Stimulated activated naive CD8-positive, alpha-beta T cell treated with anti-CD3 and anti-CD28 coated beads, Interleukin-15, Interleukin-2, amounts not matched to agents 100 ng/mL and 50 ng/mL, for 24 hours (primary cell): ENCODE measurements at regions not wholly inside any gene's neighbourhood (a gene's known extent, or its start where the extent isn't known, plus 50 kb on each side); places are given as distances from the start of the nearest gene placed in this dataset.

Experiments used
- H3K27ac Mint-ChIP-seq: one replicate; pipeline ENCODE4 v1.8.0; 2021; ENCODE audit warnings: mild to moderate bottlenecking, mixed read lengths
- H3K27me3 Mint-ChIP-seq: one replicate; pipeline ENCODE4 v1.8.0; 2021; ENCODE audit warnings: mixed read lengths
- H3K36me3 Mint-ChIP-seq: one replicate; pipeline ENCODE4 v1.8.0; 2021; ENCODE audit warnings: low read depth, mixed read lengths
- H3K4me1 Mint-ChIP-seq: one replicate; pipeline ENCODE4 v1.8.0; 2021; ENCODE audit warnings: low read depth, mixed read lengths
- H3K4me3 Mint-ChIP-seq: one replicate; pipeline ENCODE4 v1.8.0; 2021; ENCODE audit warnings: mild to moderate bottlenecking, mixed read lengths
- H3K9me3 Mint-ChIP-seq: one replicate; pipeline ENCODE4 v1.8.0; 2021; ENCODE audit warnings: mixed read lengths

DNA sequence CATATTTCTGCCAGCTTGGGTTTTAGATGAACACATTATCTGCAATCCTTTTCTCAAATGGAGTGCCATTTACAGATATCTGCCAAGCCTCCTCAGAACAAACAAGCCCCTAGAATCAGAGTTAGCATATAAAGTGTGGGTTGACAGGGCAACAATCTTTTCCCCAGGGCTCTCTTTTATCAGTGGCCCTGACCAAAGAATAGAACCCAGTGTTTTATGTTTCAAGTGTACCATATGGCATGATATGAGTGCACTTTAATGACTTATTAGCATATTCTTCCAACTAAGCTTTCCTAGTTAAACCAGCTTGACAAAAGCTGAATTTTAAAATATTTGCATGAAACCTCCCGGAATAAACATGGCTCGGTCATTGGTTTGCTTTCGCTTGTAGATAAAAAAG, 57.3 kb downstream of the EVX1 start:
- no peak overlapping the region for H3K27ac Mint-ChIP-seq
- no peaks in the 10 kb centered on the region for H3K36me3 Mint-ChIP-seq
- H3K9me3 Mint-ChIP-seq, result no peaks in the 10 kb centered on the region
- no peaks in the 10 kb centered on the region for H3K4me1 Mint-ChIP-seq
- H3K4me3 Mint-ChIP-seq, result no peak overlapping the region
- peaks cover 32% of the 10 kb centered on the region for H3K27me3 Mint-ChIP-seq

DNA sequence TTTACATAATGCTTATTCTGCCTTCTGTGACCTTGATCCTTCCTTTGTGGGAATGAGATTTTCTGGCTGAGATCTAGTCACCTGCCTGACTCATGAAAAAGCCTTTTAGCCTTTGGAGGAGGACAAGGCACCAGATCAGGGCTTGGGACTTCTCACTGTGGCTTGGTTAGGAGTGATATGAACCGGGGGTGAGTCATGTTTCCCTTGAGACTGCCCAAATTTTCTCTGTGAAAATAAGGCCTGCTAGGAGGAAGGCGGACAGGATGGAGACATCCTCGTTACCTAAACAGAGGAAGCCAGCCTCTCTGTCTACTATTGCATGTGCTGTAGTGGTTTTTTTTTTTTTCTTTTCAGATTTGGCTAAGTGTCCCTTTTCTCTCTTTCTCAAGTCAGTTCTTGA, 57.8 kb downstream of the EVX1 start:
- Mint-ChIP-seq H3K4me1 (no peaks in the 10 kb centered on the region), H3K27me3 (peaks cover 26% of the 10 kb centered on the region), H3K9me3 (no peaks in the 10 kb centered on the region), H3K4me3 (no peak overlapping the region), H3K36me3 (no peaks in the 10 kb centered on the region), H3K27ac (no peak overlapping the region)

- Mint-ChIP-seq H3K27me3 (peaks cover 17% of the 10 kb centered on the region), H3K27ac (no peak overlapping the region), H3K4me1 (no peaks in the 10 kb centered on the region), H3K4me3 (no peak overlapping the region), H3K9me3 (no peaks in the 10 kb centered on the region), H3K36me3 (no peaks in the 10 kb centered on the region)
Observed at GRCh38 chr7:27302590-27302989, 60.0 kb downstream of the EVX1 start.

DNA sequence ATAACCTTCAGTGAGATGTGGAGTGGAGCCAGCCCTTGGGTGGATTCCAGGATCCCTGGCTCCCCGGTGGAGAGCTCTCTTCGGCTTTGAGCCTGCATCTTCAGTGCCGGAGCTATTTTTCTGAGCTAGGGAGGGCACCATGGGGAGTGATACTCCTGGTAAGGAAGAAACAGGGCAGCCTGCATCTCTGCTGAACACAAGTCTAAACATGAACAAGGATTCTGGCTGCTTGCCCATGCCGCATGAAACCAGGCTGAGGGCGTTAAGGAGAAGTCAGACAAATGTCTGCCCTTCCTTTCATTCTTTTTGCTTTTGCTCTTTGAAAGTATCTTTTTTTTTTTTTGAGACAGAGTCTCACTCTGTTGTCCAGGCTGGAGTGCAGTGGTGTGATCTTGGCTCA, 60.4 kb downstream of the EVX1 start:
- H3K4me3 Mint-ChIP-seq, result no peak overlapping the region
- H3K9me3 Mint-ChIP-seq, result no peaks in the 10 kb centered on the region
- peaks cover 14% of the 10 kb centered on the region for H3K27me3 Mint-ChIP-seq
- no peaks in the 10 kb centered on the region for H3K36me3 Mint-ChIP-seq
- no peaks in the 10 kb centered on the region for H3K4me1 Mint-ChIP-seq
- H3K27ac Mint-ChIP-seq, result no peak overlapping the region

DNA sequence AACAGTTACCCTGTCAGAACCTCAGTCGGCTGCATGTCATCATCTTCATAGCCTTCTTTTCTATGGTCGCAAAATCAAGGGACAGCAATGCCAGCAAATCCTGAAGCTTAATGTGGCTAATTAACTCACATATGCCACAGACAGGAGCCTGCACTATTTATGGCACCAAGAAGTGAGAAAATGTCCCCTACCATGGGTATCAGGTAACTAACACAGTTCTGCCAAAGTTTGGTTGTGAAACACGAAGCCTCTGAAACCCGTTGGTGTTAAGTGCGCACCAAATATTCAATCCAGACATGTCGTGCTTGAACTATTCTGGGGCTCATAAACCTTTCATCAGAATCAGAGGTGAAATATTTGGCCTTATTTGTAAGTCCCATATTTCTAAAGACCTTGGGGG, 63.3 kb downstream of the EVX1 start:
- H3K4me3 Mint-ChIP-seq, result no peak overlapping the region
- peaks cover 8% of the 10 kb centered on the region for H3K27me3 Mint-ChIP-seq
- H3K36me3 Mint-ChIP-seq, result no peaks in the 10 kb centered on the region
- no peak overlapping the region for H3K27ac Mint-ChIP-seq
- no peaks in the 10 kb centered on the region for H3K4me1 Mint-ChIP-seq
- no peaks in the 10 kb centered on the region for H3K9me3 Mint-ChIP-seq

DNA sequence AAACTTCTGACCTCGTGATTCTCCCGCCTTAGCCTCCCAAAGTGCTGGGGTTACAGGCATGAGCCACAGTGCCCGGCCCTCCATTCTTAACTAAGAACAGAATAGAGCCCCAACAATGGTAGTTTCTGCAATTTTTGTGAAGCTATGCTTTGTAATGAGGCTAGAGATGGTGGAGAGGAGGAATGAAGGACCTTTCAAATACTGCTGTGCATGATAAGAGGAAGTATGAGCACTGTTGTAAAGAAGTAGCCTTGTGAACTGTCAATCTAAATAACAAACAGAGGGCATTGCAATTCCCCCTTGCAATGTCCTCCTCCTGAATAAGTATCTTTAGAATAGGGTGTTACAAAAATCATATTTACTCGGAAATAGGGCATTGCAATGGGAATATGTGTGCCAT, 70.2 kb downstream of the EVX1 start:
- H3K27me3 Mint-ChIP-seq, result peaks cover 25% of the 10 kb centered on the region
- H3K4me1 Mint-ChIP-seq, result no peaks in the 10 kb centered on the region
- no peaks in the 10 kb centered on the region for H3K36me3 Mint-ChIP-seq
- H3K27ac Mint-ChIP-seq, result no peak overlapping the region
- H3K4me3 Mint-ChIP-seq, result no peak overlapping the region
- no peaks in the 10 kb centered on the region for H3K9me3 Mint-ChIP-seq

DNA sequence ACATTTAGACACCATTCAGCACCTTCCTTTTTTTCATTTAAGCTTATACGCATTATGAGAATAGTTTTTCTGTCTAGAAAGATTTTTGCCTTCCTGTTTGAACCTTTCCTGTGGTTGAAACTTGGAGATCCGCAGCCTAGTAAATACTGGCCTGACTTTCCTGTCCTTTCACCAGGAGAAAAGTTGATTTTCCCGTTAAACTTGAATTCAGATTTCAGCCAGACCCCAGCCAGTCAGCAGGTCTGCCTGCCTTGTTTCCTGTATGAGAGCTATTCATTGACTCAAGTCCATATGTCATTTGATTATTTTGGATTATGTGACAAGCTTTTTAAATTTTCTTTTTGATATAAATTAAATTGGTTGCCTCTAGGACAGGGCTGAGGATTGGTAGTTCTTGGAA, 71.5 kb downstream of the EVX1 start:
- Mint-ChIP-seq H3K36me3 (no peaks in the 10 kb centered on the region), H3K27ac (no peak overlapping the region), H3K9me3 (peaks cover 2% of the 10 kb centered on the region), H3K4me1 (no peaks in the 10 kb centered on the region), H3K27me3 (peaks cover 29% of the 10 kb centered on the region), H3K4me3 (no peak overlapping the region)

DNA sequence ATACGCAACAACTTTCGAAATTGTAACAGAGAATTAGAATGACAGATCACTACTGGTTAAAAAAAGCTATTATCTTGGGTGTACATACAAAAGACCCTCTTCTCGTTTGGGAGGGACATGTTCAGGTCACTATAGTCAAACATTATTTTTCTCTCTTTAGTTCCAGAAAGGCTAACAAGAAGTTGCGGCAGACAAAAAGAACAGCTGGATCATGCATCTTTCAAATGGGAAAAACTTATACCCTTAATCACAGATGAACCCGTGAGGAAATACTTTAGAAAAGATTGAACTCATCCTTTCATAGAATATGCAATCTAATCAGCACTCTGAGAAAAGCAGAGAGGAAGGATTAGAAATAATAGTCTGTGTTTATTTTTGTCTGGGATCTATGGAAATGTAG, 72.5 kb downstream of the EVX1 start:
- Mint-ChIP-seq H3K9me3 (peaks cover 7% of the 10 kb centered on the region), H3K27me3 (peaks cover 37% of the 10 kb centered on the region)

GRCh38 chr7:27316311-27316710, 73.7 kb downstream of the EVX1 start:
- no peaks in the 10 kb centered on the region for H3K36me3 Mint-ChIP-seq
- H3K9me3 Mint-ChIP-seq, result peaks cover 7% of the 10 kb centered on the region
- H3K4me3 Mint-ChIP-seq, result no peak overlapping the region
- H3K27me3 Mint-ChIP-seq, result peaks cover 32% of the 10 kb centered on the region
- H3K4me1 Mint-ChIP-seq, result no peaks in the 10 kb centered on the region
- no peak overlapping the region for H3K27ac Mint-ChIP-seq

More for the DNA sequence above, 72.5 kb downstream of the EVX1 start:
- Mint-ChIP-seq H3K36me3 (no peaks in the 10 kb centered on the region), H3K27ac (no peak overlapping the region), H3K4me3 (no peak overlapping the region), H3K4me1 (no peaks in the 10 kb centered on the region)

GRCh38 chr7:27324246-27324645, 81.6 kb downstream of the EVX1 start:
- H3K27ac Mint-ChIP-seq, result no peak overlapping the region
- no peaks in the 10 kb centered on the region for H3K36me3 Mint-ChIP-seq
- no peak overlapping the region for H3K4me3 Mint-ChIP-seq
- H3K4me1 Mint-ChIP-seq, result no peaks in the 10 kb centered on the region
- peaks cover 6% of the 10 kb centered on the region for H3K9me3 Mint-ChIP-seq
- H3K27me3 Mint-ChIP-seq, result peaks cover 22% of the 10 kb centered on the region

DNA sequence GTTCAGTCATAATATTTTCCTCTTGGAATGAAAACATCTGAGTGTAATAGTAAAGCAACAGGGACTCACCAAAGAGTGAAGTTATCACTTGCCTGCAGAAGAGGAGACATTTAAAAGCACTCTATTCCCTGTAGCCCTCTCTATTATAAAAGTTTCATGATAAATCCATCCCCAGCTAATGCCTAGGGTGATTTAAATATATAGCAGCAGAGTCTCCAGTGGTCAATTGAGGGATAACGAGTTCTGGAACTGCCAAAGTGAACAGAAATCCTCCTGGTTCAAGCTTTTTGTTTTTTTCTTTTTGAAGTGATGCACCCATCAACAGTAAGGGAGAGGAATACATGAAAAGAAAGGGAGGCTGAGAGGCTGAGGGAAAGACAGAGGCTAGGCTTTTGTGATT, 87.3 kb downstream of the EVX1 start:
- Mint-ChIP-seq H3K36me3 (no peaks in the 10 kb centered on the region), H3K9me3 (peaks cover 12% of the 10 kb centered on the region), H3K4me1 (no peaks in the 10 kb centered on the region), H3K4me3 (no peak overlapping the region), H3K27ac (no peak overlapping the region), H3K27me3 (peaks cover 13% of the 10 kb centered on the region)

DNA sequence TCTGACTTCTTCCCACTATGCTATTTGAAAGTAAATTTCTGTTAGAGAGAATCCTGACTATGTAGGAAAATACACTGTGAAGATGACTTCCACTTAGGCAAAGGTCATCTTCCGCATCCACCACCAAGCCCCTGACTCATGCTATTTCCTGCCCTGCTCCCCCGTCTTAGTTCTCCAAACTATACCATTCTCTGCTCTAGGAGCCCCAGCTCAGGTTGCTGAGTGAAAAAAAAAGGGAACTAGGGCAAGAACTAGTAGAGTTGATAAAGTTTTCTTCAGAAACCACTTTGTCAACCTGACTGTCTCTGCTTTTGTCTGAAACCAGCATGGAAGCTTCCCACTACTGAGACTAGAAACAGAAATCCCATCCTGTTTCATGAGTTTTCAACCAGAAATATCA, 96.9 kb downstream of the EVX1 start:
- Mint-ChIP-seq H3K4me1 (no peaks in the 10 kb centered on the region), H3K9me3 (no peaks in the 10 kb centered on the region), H3K27me3 (peaks cover 27% of the 10 kb centered on the region), H3K36me3 (no peaks in the 10 kb centered on the region), H3K4me3 (no peak overlapping the region), H3K27ac (peak overlapping the region; percentile 1)

DNA sequence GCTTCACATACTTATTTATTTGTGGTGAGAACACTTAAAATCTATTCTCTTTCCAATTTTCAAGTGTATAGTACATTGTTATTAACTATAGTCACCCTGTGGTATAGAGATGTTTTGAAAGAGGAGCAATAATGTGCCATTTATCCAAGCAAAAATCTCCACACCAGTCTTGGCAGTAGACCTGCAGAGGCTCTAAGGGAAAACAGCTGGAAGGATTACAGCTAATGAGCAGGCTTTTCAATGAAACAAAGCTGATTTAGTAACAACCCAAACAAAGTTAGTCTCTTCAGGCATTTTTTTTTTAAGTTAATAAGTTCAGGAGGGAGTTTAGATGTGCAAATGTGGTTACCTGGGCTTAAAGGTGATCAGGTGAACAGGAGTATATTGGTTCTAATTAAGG, 101.9 kb downstream of the EVX1 start:
- H3K27me3 Mint-ChIP-seq, result peaks cover 31% of the 10 kb centered on the region
- no peaks in the 10 kb centered on the region for H3K4me1 Mint-ChIP-seq
- no peak overlapping the region for H3K27ac Mint-ChIP-seq
- H3K36me3 Mint-ChIP-seq, result no peaks in the 10 kb centered on the region
- H3K9me3 Mint-ChIP-seq, result no peaks in the 10 kb centered on the region
- no peak overlapping the region for H3K4me3 Mint-ChIP-seq

DNA sequence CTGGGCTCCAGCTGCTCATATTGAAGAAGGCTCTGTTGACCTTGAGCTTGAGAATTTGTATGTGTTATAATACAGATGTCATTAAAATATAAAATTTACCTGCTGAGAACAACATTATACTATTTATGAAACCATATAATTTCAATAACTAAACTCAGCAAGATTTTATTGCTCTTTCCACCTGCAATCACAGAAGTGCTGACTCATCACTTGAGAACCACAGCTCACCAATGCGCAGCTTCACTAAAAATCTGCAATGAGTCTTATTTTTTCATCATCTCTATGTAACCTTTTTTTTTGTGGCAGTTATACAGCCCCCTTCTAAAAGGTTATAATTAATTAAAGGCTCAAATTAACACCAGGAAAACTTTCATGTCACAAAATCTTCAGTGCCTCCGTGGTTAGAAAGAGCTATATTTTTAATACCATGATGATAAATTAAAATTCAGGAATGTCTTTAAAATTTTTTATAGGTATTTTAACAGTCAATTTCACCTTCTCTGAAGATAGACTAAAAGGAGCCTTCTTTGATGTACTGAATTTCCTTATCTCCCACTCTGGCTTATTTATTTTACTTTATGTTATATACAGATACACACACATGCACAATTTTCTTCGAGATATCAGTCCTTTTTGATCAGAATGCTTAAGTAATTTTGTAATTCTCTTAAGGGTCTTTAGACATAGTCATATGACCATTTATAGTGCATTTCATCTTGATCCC, 102.7 kb downstream of the EVX1 start:
- Mint-ChIP-seq H3K4me1 (no peaks in the 10 kb centered on the region), H3K27me3 (peaks cover 36% of the 10 kb centered on the region), H3K27ac (no peak overlapping the region), H3K36me3 (no peaks in the 10 kb centered on the region), H3K9me3 (no peaks in the 10 kb centered on the region), H3K4me3 (no peak overlapping the region)

DNA sequence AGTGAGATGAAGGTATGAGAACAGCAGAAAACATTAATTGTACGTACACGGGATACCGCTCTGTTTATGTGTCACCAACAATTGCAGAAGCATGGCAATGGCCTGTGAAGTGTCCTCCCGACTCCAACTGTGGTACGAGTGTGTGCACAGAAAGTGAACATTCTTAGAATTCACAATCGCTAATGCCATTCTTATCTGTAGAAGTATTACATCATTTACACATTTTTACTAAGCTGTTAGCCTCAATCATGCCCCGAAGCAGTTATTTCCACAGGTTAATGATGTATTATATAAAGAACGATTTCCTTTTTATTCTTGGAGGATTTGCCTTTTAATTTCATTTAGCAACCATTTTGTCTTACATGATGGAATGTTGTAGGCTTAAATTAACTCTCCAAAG, 103.4 kb downstream of the EVX1 start:
- Mint-ChIP-seq H3K27me3 (peaks cover 34% of the 10 kb centered on the region), H3K9me3 (no peaks in the 10 kb centered on the region), H3K36me3 (no peaks in the 10 kb centered on the region), H3K4me1 (no peaks in the 10 kb centered on the region), H3K4me3 (no peak overlapping the region), H3K27ac (no peak overlapping the region)

DNA sequence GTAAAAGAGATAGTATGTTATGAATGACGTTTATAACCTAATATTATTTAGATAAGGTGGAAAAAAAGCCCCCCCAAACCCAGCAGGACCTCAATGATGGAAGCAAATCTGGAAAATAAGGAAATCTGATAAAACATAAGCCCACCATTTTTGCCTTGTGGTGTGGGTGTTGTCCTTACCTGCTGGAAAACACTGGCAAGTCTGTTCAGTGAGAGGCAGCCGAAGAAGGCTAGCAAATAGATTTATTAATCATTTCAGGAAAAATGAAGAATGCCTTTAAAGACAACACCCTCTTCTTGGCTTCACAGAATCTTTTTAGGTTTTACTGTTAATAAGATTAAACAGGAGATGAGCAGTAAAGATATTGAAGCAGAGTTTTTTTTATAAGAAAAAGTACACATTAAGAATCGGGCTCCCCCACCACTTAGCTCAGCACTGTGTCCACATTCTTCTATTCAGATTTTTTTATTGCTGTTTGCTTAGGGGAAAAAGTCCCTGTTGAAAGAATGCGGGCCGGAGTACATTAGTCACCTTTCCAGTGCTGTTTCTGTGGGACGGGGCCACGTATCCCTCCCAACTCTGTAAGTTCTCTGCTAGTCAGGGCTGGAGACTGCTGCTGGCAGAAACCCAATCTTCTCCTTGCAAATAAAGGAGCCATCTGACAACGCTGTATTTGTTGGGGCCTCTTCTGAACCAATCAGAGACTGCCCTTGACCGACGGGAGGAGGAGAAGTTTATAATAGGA, 104.1 kb downstream of the EVX1 start:
- H3K9me3 Mint-ChIP-seq, result no peaks in the 10 kb centered on the region
- H3K36me3 Mint-ChIP-seq, result no peaks in the 10 kb centered on the region
- peaks cover 38% of the 10 kb centered on the region for H3K27me3 Mint-ChIP-seq
- no peak overlapping the region for H3K4me3 Mint-ChIP-seq
- no peak overlapping the region for H3K27ac Mint-ChIP-seq
- H3K4me1 Mint-ChIP-seq, result no peaks in the 10 kb centered on the region
